Hepatocyte (in vitro differentiated cells): ENCODE measurements at regions not wholly inside any gene's neighbourhood (a gene's known extent, or its start where the extent isn't known, plus 50 kb on each side); places are given as distances from the start of the nearest gene placed in this dataset.

Experiments used
- DNase-seq: peaks from one replicate; pipeline ENCODE4 v3.0.0-alpha.2; 2016; ENCODE audit warnings: low spot score
- H2AFZ ChIP-seq: fragments of 200-600 bp; sonication (generic); 2 replicates; pipeline ENCODE4 v1.6.0; 2016; ENCODE audit warnings: antibody characterized with exemption, mild to moderate bottlenecking
- H3K27ac ChIP-seq: fragments of 200-600 bp; sonication (generic); 2 replicates; pipeline ENCODE4 v1.5.1; 2016; ENCODE audit warnings: mild to moderate bottlenecking
- H3K27me3 ChIP-seq: fragments of 200-600 bp; sonication (generic); 2 replicates; pipeline ENCODE4 v1.6.1; 2016
- H3K36me3 ChIP-seq: fragments of 200-600 bp; sonication (generic); replicated peaks from 2 replicates; pipeline ENCODE4 v1.5.1; 2016; ENCODE audit warnings: low read depth; ENCODE audit not compliant: insufficient read depth
- H3K4me1 ChIP-seq: fragments of 200-600 bp; sonication (generic); 2 replicates; pipeline ENCODE4 v1.5.1; 2016; ENCODE audit warnings: mild to moderate bottlenecking, moderate library complexity; ENCODE audit not compliant: insufficient read depth
- H3K4me2 ChIP-seq: fragments of 200-600 bp; sonication (generic); 2 replicates; pipeline ENCODE4 v1.6.0; 2016
- H3K4me3 ChIP-seq: fragments of 200-600 bp; sonication (generic); 2 replicates; pipeline ENCODE4 v1.5.1; 2016; ENCODE audit warnings: mild to moderate bottlenecking
- H3K79me2 ChIP-seq: fragments of 200-600 bp; sonication (generic); 2 replicates; pipeline ENCODE4 v1.6.0; 2017; ENCODE audit warnings: mild to moderate bottlenecking
- H3K9me2 ChIP-seq: fragments of 200-600 bp; sonication (generic); replicated peaks from 2 replicates; pipeline ENCODE4 v1.6.0; 2017; ENCODE audit warnings: mild to moderate bottlenecking; ENCODE audit not compliant: insufficient read depth
- H3K9me3 ChIP-seq: fragments of 200-600 bp; sonication (generic); 2 replicates; pipeline ENCODE4 v1.5.1; 2016; ENCODE audit warnings: low read depth, mild to moderate bottlenecking
- H4K20me1 ChIP-seq: fragments of 200-600 bp; sonication (generic); 2 replicates; pipeline ENCODE4 v1.6.0; 2016; ENCODE audit warnings: mild to moderate bottlenecking; ENCODE audit not compliant: insufficient read depth, poor library complexity, severe bottlenecking
- CTCF ChIP-seq: fragments of 200-600 bp; sonication (generic); IDR thresholded peaks from 2 replicates; pipeline ENCODE4 v1.5.1; 2016; ENCODE audit warnings: antibody characterized with exemption, mild to moderate bottlenecking; ENCODE audit not compliant: poor library complexity
- EZH2 ChIP-seq: fragments of 200-600 bp; sonication (generic); IDR thresholded peaks from 2 replicates; pipeline ENCODE4 v1.6.1; 2016; ENCODE audit warnings: antibody characterized with exemption, mild to moderate bottlenecking, borderline replicate concordance
- EZH2phosphoT487 ChIP-seq: fragments of 200-600 bp; sonication (generic); IDR thresholded peaks from one replicate; pipeline ENCODE4 v1.6.1; 2018; ENCODE audit warnings: antibody characterized with exemption, mild to moderate bottlenecking, low read depth, moderate library complexity; ENCODE audit not compliant: unreplicated experiment, severe bottlenecking
- WGBS: methylation state at CpG from one replicate; pipeline ENCODE4 v1.1.6; 2016; ENCODE audit warnings: low lambda C conversion rate; ENCODE audit errors: missing lambda C conversion rate; 5-methylcytosine and 5-hydroxymethylcytosine counted together

GRCh38 chr1:221035662-221036153 is 156.5 kb downstream of the HLX start:
- Histone ChIP-seq H2AFZ (no peak overlapping the region), H3K27ac (no peak overlapping the region)

GRCh38 chr1:221039616-221040015 is 160.4 kb downstream of the HLX start:
- H3K27ac ChIP-seq = no peak overlapping the region
- no peaks in the 10 kb centered on the region for H4K20me1 ChIP-seq
- H3K79me2 ChIP-seq = no peaks in the 10 kb centered on the region
- no peaks in the 10 kb centered on the region for H3K36me3 ChIP-seq
- no peak overlapping the region for H3K4me2 ChIP-seq
- H3K9me3 ChIP-seq = no peaks in the 10 kb centered on the region
- DNase-seq = no peak
- H3K4me3 ChIP-seq = no peak overlapping the region
- no peak for TF ChIP-seq CTCF
- TF ChIP-seq EZH2 = no peak
- TF ChIP-seq EZH2phosphoT487 = no peak
- no peaks in the 10 kb centered on the region for H3K27me3 ChIP-seq
- 87% methylated on average over 1 of the region's 1 CpG for WGBS
- H2AFZ ChIP-seq = no peak overlapping the region
- H3K9me2 ChIP-seq = no peaks in the 10 kb centered on the region
- no peaks in the 10 kb centered on the region for H3K4me1 ChIP-seq

More at GRCh38 chr1:221035662-221036153, 156.5 kb downstream of the HLX start:
- no peaks in the 10 kb centered on the region for H3K4me1 ChIP-seq
- H3K4me2 ChIP-seq = no peak overlapping the region
- H3K27me3 ChIP-seq = no peaks in the 10 kb centered on the region
- H3K36me3 ChIP-seq = no peaks in the 10 kb centered on the region
- TF ChIP-seq EZH2 = no peak
- TF ChIP-seq EZH2phosphoT487 = no peak
- no peak for TF ChIP-seq CTCF
- DNase-seq = no peak
- no peaks in the 10 kb centered on the region for H3K9me3 ChIP-seq
- no peak overlapping the region for H3K4me3 ChIP-seq
- H4K20me1 ChIP-seq = no peaks in the 10 kb centered on the region
- 55% methylated on average over 6 of the region's 6 CpGs for WGBS
- no peaks in the 10 kb centered on the region for H3K9me2 ChIP-seq
- no peaks in the 10 kb centered on the region for H3K79me2 ChIP-seq

GRCh38 chr1:221040101-221040500 is 160.9 kb downstream of the HLX start:
- H3K9me2 ChIP-seq = no peaks in the 10 kb centered on the region
- H3K4me3 ChIP-seq = no peak overlapping the region
- 67% methylated on average over 1 of the region's 1 CpG for WGBS
- no peaks in the 10 kb centered on the region for H3K27me3 ChIP-seq
- H3K9me3 ChIP-seq = no peaks in the 10 kb centered on the region
- DNase-seq = no peak
- no peak overlapping the region for H3K27ac ChIP-seq
- no peaks in the 10 kb centered on the region for H3K4me1 ChIP-seq
- no peak overlapping the region for H2AFZ ChIP-seq
- no peaks in the 10 kb centered on the region for H3K79me2 ChIP-seq
- no peaks in the 10 kb centered on the region for H4K20me1 ChIP-seq
- H3K4me2 ChIP-seq = no peak overlapping the region
- TF ChIP-seq CTCF (no peak), EZH2phosphoT487 (no peak), EZH2 (no peak)
- no peaks in the 10 kb centered on the region for H3K36me3 ChIP-seq
